H1 (cell line): ENCODE measurements at regions not wholly inside any gene's neighbourhood (a gene's known extent, or its start where the extent isn't known, plus 50 kb on each side); places are given as distances from the start of the nearest gene placed in this dataset.

ENCODE experiments used
- KDM4A ChIP-seq: IDR thresholded peaks from one replicate; pipeline ENCODE4 v1.7.1; 2012; ENCODE audit warnings: low read depth, mild to moderate bottlenecking, moderate library complexity, low read length, inconsistent platforms; ENCODE audit not compliant: severe bottlenecking
- SAP30 ChIP-seq: fragments of 300-600 bp; sonication (generic); IDR thresholded peaks from 2 replicates; pipeline ENCODE4 v1.7.1; 2012; ENCODE audit warnings: low read length, moderate library complexity, mild to moderate bottlenecking, inconsistent platforms; ENCODE audit not compliant: insufficient read depth, insufficient replicate concordance
- SIN3A ChIP-seq, 2 experiments: IDR thresholded peaks in 1 of 2; conservative IDR thresholded peaks in 1 of 2; 2 replicates each; pipeline ENCODE4 v1.6.1; 2011 to 2012; ENCODE audit warnings: low read length in 2 of 2, improper control_type of control experiment in 1 of 2, low read depth in 1 of 2, mild to moderate bottlenecking in 1 of 2
- SP2 ChIP-seq: IDR thresholded peaks from 2 replicates; pipeline ENCODE4 v1.6.1; 2012; ENCODE audit warnings: mild to moderate bottlenecking, low read length, inconsistent platforms
- TBP ChIP-seq: IDR thresholded peaks from 2 replicates; pipeline ENCODE4 v1.6.1; 2011; ENCODE audit warnings: low read depth, low read length, improper control_type of control experiment
- TF ChIP-seq, protein P1 (sequence below): fragments of 300-600 bp; sonication (generic); IDR thresholded peaks from 2 replicates; pipeline ENCODE4 v1.7.1; 2012; ENCODE audit warnings: low read length, moderate library complexity, mild to moderate bottlenecking, inconsistent platforms; ENCODE audit not compliant: insufficient replicate concordance
- TF ChIP-seq, protein P2 (sequence below): IDR thresholded peaks from 2 replicates; pipeline ENCODE4 v1.6.1; 2012; ENCODE audit warnings: low read length, inconsistent platforms

DNA sequence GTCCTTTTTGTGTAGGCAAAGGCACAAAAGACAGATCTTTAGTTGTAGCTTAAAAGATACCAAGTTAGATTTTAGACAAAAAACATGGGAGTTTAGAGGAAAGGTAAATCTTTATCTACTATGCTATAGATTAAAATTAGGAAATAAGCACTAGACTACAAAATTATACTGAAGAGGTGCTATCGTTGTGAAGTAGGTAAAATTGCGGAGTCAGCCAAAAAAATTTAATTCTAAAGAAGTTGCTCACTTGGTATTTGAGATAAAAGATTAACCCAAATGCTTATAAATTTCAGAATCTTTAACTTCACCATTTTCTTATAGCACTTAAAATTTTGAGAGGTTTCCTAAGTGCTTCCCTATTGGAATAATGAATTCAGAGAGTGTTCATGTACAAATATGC is 604.1 kb downstream of the GRXCR1 start (continued):
- TF ChIP-seq SIN3A (conservative IDR thresholded peaks at IDR 0.05 in 1 of 2, IDR thresholded peaks at IDR 0.05 in 1 of 2; ENCODE audit: low read depth in 1 of 2, low read length in 2 of 2) (no peak), SP2 (no peak), TBP (no peak), SAP30 (no peak), KDM4A (no peak)
- TF ChIP-seq, protein P1, sequence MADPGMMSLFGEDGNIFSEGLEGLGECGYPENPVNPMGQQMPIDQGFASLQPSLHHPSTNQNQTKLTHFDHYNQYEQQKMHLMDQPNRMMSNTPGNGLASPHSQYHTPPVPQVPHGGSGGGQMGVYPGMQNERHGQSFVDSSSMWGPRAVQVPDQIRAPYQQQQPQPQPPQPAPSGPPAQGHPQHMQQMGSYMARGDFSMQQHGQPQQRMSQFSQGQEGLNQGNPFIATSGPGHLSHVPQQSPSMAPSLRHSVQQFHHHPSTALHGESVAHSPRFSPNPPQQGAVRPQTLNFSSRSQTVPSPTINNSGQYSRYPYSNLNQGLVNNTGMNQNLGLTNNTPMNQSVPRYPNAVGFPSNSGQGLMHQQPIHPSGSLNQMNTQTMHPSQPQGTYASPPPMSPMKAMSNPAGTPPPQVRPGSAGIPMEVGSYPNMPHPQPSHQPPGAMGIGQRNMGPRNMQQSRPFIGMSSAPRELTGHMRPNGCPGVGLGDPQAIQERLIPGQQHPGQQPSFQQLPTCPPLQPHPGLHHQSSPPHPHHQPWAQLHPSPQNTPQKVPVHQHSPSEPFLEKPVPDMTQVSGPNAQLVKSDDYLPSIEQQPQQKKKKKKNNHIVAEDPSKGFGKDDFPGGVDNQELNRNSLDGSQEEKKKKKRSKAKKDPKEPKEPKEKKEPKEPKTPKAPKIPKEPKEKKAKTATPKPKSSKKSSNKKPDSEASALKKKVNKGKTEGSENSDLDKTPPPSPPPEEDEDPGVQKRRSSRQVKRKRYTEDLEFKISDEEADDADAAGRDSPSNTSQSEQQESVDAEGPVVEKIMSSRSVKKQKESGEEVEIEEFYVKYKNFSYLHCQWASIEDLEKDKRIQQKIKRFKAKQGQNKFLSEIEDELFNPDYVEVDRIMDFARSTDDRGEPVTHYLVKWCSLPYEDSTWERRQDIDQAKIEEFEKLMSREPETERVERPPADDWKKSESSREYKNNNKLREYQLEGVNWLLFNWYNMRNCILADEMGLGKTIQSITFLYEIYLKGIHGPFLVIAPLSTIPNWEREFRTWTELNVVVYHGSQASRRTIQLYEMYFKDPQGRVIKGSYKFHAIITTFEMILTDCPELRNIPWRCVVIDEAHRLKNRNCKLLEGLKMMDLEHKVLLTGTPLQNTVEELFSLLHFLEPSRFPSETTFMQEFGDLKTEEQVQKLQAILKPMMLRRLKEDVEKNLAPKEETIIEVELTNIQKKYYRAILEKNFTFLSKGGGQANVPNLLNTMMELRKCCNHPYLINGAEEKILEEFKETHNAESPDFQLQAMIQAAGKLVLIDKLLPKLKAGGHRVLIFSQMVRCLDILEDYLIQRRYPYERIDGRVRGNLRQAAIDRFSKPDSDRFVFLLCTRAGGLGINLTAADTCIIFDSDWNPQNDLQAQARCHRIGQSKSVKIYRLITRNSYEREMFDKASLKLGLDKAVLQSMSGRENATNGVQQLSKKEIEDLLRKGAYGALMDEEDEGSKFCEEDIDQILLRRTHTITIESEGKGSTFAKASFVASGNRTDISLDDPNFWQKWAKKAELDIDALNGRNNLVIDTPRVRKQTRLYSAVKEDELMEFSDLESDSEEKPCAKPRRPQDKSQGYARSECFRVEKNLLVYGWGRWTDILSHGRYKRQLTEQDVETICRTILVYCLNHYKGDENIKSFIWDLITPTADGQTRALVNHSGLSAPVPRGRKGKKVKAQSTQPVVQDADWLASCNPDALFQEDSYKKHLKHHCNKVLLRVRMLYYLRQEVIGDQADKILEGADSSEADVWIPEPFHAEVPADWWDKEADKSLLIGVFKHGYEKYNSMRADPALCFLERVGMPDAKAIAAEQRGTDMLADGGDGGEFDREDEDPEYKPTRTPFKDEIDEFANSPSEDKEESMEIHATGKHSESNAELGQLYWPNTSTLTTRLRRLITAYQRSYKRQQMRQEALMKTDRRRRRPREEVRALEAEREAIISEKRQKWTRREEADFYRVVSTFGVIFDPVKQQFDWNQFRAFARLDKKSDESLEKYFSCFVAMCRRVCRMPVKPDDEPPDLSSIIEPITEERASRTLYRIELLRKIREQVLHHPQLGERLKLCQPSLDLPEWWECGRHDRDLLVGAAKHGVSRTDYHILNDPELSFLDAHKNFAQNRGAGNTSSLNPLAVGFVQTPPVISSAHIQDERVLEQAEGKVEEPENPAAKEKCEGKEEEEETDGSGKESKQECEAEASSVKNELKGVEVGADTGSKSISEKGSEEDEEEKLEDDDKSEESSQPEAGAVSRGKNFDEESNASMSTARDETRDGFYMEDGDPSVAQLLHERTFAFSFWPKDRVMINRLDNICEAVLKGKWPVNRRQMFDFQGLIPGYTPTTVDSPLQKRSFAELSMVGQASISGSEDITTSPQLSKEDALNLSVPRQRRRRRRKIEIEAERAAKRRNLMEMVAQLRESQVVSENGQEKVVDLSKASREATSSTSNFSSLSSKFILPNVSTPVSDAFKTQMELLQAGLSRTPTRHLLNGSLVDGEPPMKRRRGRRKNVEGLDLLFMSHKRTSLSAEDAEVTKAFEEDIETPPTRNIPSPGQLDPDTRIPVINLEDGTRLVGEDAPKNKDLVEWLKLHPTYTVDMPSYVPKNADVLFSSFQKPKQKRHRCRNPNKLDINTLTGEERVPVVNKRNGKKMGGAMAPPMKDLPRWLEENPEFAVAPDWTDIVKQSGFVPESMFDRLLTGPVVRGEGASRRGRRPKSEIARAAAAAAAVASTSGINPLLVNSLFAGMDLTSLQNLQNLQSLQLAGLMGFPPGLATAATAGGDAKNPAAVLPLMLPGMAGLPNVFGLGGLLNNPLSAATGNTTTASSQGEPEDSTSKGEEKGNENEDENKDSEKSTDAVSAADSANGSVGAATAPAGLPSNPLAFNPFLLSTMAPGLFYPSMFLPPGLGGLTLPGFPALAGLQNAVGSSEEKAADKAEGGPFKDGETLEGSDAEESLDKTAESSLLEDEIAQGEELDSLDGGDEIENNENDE = no peak
- TF ChIP-seq, protein P2, sequence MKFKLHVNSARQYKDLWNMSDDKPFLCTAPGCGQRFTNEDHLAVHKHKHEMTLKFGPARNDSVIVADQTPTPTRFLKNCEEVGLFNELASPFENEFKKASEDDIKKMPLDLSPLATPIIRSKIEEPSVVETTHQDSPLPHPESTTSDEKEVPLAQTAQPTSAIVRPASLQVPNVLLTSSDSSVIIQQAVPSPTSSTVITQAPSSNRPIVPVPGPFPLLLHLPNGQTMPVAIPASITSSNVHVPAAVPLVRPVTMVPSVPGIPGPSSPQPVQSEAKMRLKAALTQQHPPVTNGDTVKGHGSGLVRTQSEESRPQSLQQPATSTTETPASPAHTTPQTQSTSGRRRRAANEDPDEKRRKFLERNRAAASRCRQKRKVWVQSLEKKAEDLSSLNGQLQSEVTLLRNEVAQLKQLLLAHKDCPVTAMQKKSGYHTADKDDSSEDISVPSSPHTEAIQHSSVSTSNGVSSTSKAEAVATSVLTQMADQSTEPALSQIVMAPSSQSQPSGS = no peak
